ENCODE measurements at regions not wholly inside any gene's neighbourhood (a gene's known extent, or its start where the extent isn't known, plus 50 kb on each side); places are given as distances from the start of the nearest gene placed in this dataset.

DNA sequence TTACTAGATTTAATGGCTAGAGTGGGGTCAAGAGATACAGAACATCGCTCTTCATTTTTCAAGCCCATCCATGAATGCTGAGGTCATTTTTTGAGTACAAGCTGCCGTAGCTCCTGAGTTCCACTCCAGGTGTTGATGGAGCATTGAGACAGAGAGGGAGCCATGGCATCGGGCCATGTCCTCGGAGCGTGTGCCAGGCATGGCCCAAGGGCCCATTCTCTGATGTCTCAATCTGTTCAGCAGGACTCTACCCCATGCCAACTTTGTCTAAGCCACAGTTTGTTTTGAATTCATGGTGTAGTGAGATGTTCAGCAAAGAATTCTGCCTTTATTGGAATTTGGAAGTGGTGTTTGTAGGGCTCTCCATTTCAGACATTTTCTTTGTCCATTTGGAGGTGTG is 110.5 kb upstream of the ADAMTS9 start:
- TF ChIP-seq TARDBP (IDR thresholded peaks at IDR 0.05): no peak
- no peak for TF ChIP-seq BHLHE40 (IDR thresholded peaks at IDR 0.05; ENCODE audit: borderline replicate concordance)
- TF ChIP-seq SP1 (IDR thresholded peaks at IDR 0.05): no peak
- no peak for TF ChIP-seq NFRKB (IDR thresholded peaks at IDR 0.05)
- no peak for TF ChIP-seq HDGF (IDR thresholded peaks at IDR 0.05; ENCODE audit: borderline replicate concordance)
- TF ChIP-seq FOXA1 (IDR thresholded peaks at IDR 0.05): no peak
- no peak for TF ChIP-seq L3MBTL2 (conservative IDR thresholded peaks at IDR 0.05)
- TF ChIP-seq, protein P1, sequence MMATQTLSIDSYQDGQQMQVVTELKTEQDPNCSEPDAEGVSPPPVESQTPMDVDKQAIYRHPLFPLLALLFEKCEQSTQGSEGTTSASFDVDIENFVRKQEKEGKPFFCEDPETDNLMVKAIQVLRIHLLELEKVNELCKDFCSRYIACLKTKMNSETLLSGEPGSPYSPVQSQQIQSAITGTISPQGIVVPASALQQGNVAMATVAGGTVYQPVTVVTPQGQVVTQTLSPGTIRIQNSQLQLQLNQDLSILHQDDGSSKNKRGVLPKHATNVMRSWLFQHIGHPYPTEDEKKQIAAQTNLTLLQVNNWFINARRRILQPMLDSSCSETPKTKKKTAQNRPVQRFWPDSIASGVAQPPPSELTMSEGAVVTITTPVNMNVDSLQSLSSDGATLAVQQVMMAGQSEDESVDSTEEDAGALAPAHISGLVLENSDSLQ (IDR thresholded peaks at IDR 0.05): no peak
- TF ChIP-seq ELF4 (IDR thresholded peaks at IDR 0.05): no peak
- TF ChIP-seq SUZ12 (IDR thresholded peaks at IDR 0.05): no peak
- TF ChIP-seq ARNT (IDR thresholded peaks at IDR 0.05): no peak
- no peak for TF ChIP-seq FOXM1 (IDR thresholded peaks at IDR 0.05; ENCODE audit: borderline replicate concordance)
- TF ChIP-seq LEF1 (IDR thresholded peaks at IDR 0.05; ENCODE audit: borderline replicate concordance): no peak

All from HEK293T (cell line).